ENCODE measurements at regions not wholly inside any gene's neighbourhood (a gene's known extent, or its start where the extent isn't known, plus 50 kb on each side); places are given as distances from the start of the nearest gene placed in this dataset.
"Not testable (repeated sequence)": the region's sequence is repeated elsewhere in the genome, so short reads cannot be mapped to it uniquely, and the experiment has no call there.

GRCh38 chr11:81220146-81220895, 1513.3 kb downstream of the FAM181B start:
- TF ChIP-seq TAF1 (IDR thresholded peaks at IDR 0.05; ENCODE audit: borderline replicate concordance, low read depth, low read length), result no peak
- no peak for TF ChIP-seq POLR2A (IDR thresholded peaks at IDR 0.05; ENCODE audit: low read depth, low read length)
- DNase-seq (ENCODE audit: insufficient read length) (no peak), FAIRE-seq (no peak)

GRCh38 chr11:81219661-81220060, 1514.0 kb downstream of the FAM181B start:
- TF ChIP-seq POLR2AphosphoS5 (IDR thresholded peaks at IDR 0.05; ENCODE audit: low read depth, low read length) (no peak), TAF1 (IDR thresholded peaks at IDR 0.05; ENCODE audit: borderline replicate concordance, low read depth, low read length) (no peak), POLR2A (IDR thresholded peaks at IDR 0.05; ENCODE audit: low read depth, low read length) (no peak)

GRCh38 chr11:81218440-81218839, 1515.2 kb downstream of the FAM181B start:
- no peak for FAIRE-seq
- DNase-seq (ENCODE audit: insufficient read length), result no peak
- TF ChIP-seq TAF1 (IDR thresholded peaks at IDR 0.05; ENCODE audit: borderline replicate concordance, low read depth, low read length), result no peak
- no peak for TF ChIP-seq POLR2A (IDR thresholded peaks at IDR 0.05; ENCODE audit: low read depth, low read length)
- no peak for TF ChIP-seq POLR2AphosphoS5 (IDR thresholded peaks at IDR 0.05; ENCODE audit: low read depth, low read length)

More at GRCh38 chr11:81219661-81220060, 1514.0 kb downstream of the FAM181B start:
- no peak for FAIRE-seq
- no peak for DNase-seq (ENCODE audit: insufficient read length)

- no peak for DNase-seq (ENCODE audit: insufficient read length)
- no peak for TF ChIP-seq TAF1 (IDR thresholded peaks at IDR 0.05; ENCODE audit: borderline replicate concordance, low read depth, low read length)
- no peak for TF ChIP-seq POLR2A (IDR thresholded peaks at IDR 0.05; ENCODE audit: low read depth, low read length)
- no peak for TF ChIP-seq POLR2AphosphoS5 (IDR thresholded peaks at IDR 0.05; ENCODE audit: low read depth, low read length)
- no peak for FAIRE-seq
Measured at GRCh38 chr11:81211050-81211449, 1522.6 kb downstream of the FAM181B start.

GRCh38 chr11:81207421-81208054, 1526.1 kb downstream of the FAM181B start:
- TF ChIP-seq TAF1 (IDR thresholded peaks at IDR 0.05; ENCODE audit: borderline replicate concordance, low read depth, low read length) (no peak), POLR2A (IDR thresholded peaks at IDR 0.05; ENCODE audit: low read depth, low read length) (no peak), POLR2AphosphoS5 (IDR thresholded peaks at IDR 0.05; ENCODE audit: low read depth, low read length) (no peak)
- FAIRE-seq (no peak), DNase-seq (ENCODE audit: insufficient read length) (no peak)

GRCh38 chr11:81203876-81204275, 1529.8 kb downstream of the FAM181B start:
- FAIRE-seq (no peak), DNase-seq (ENCODE audit: insufficient read length) (no peak)
- TF ChIP-seq POLR2AphosphoS5 (IDR thresholded peaks at IDR 0.05; ENCODE audit: low read depth, low read length) (no peak), TAF1 (IDR thresholded peaks at IDR 0.05; ENCODE audit: borderline replicate concordance, low read depth, low read length) (no peak), POLR2A (IDR thresholded peaks at IDR 0.05; ENCODE audit: low read depth, low read length) (no peak)

GRCh38 chr11:81197396-81197795, 1536.3 kb downstream of the FAM181B start:
- FAIRE-seq, result no peak
- no peak for TF ChIP-seq TAF1 (IDR thresholded peaks at IDR 0.05; ENCODE audit: borderline replicate concordance, low read depth, low read length)
- no peak for TF ChIP-seq POLR2A (IDR thresholded peaks at IDR 0.05; ENCODE audit: low read depth, low read length)
- no peak for TF ChIP-seq POLR2AphosphoS5 (IDR thresholded peaks at IDR 0.05; ENCODE audit: low read depth, low read length)
- no peak for DNase-seq (ENCODE audit: insufficient read length)

- no peak for FAIRE-seq
- no peak for TF ChIP-seq POLR2A (IDR thresholded peaks at IDR 0.05; ENCODE audit: low read depth, low read length)
- TF ChIP-seq POLR2AphosphoS5 (IDR thresholded peaks at IDR 0.05; ENCODE audit: low read depth, low read length), result no peak
- TF ChIP-seq TAF1 (IDR thresholded peaks at IDR 0.05; ENCODE audit: borderline replicate concordance, low read depth, low read length), result no peak
- DNase-seq (ENCODE audit: insufficient read length), result no peak
Measured at GRCh38 chr11:81192516-81192915, 1541.1 kb downstream of the FAM181B start.

GRCh38 chr11:81190546-81190945, 1543.1 kb downstream of the FAM181B start:
- FAIRE-seq, result no peak

GRCh38 chr11:81187033-81187432, 1546.6 kb downstream of the FAM181B start:
- FAIRE-seq; DNase-seq (ENCODE audit: insufficient read length): not testable (repeated sequence)

More at GRCh38 chr11:81190546-81190945, 1543.1 kb downstream of the FAM181B start:
- no peak for TF ChIP-seq POLR2A (IDR thresholded peaks at IDR 0.05; ENCODE audit: low read depth, low read length)
- TF ChIP-seq TAF1 (IDR thresholded peaks at IDR 0.05; ENCODE audit: borderline replicate concordance, low read depth, low read length), result no peak
- no peak for TF ChIP-seq POLR2AphosphoS5 (IDR thresholded peaks at IDR 0.05; ENCODE audit: low read depth, low read length)
- DNase-seq (ENCODE audit: insufficient read length), result no peak

GRCh38 chr11:81174646-81175330, 1558.9 kb downstream of the FAM181B start:
- FAIRE-seq (no peak), DNase-seq (ENCODE audit: insufficient read length) (no peak)
- TF ChIP-seq TAF1 (IDR thresholded peaks at IDR 0.05; ENCODE audit: borderline replicate concordance, low read depth, low read length) (no peak), POLR2A (IDR thresholded peaks at IDR 0.05; ENCODE audit: low read depth, low read length) (no peak), POLR2AphosphoS5 (IDR thresholded peaks at IDR 0.05; ENCODE audit: low read depth, low read length) (no peak)

- FAIRE-seq, result no peak
- TF ChIP-seq POLR2AphosphoS5 (IDR thresholded peaks at IDR 0.05; ENCODE audit: low read depth, low read length) (no peak), TAF1 (IDR thresholded peaks at IDR 0.05; ENCODE audit: borderline replicate concordance, low read depth, low read length) (no peak), POLR2A (IDR thresholded peaks at IDR 0.05; ENCODE audit: low read depth, low read length) (no peak)
- no peak for DNase-seq (ENCODE audit: insufficient read length)
Measured at GRCh38 chr11:81165164-81165563, 1568.5 kb downstream of the FAM181B start.

Data from GM12892 (cell line).